ENCODE measurements at regions not wholly inside any gene's neighbourhood (a gene's known extent, or its start where the extent isn't known, plus 50 kb on each side); places are given as distances from the start of the nearest gene placed in this dataset. TPM values are rescaled to one million over a fixed set of nuclear protein-coding genes. Genes with fewer than 3 reads are reported as not detected.
"Not testable (repeated sequence)": the region's sequence is repeated elsewhere in the genome, so short reads cannot be mapped to it uniquely, and the experiment has no call there.

GRCh38 chr9:33739398-33739797 lies 56.0 kb upstream of the PRSS3 start:
- no peak for DNase-seq

DNA sequence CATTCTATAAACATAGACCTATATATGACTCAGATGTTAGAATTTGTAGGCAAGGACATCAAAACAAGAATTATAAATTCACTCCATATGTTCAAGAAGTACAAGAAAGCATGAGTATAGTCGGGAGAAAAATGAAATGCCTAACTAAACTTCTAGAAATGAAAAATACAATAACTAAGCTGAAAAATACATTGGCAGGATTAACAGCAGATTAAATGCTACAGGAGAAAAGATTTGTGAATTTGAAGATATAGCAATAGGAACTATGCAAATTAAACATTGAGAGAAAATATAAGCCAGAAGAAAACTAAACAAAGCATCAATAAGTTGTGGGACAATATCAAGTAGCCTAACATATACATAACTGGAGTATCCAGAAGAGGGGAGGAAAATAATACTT lies 55.3 kb upstream of the PRSS3 start:
- no peak for DNase-seq

DNA sequence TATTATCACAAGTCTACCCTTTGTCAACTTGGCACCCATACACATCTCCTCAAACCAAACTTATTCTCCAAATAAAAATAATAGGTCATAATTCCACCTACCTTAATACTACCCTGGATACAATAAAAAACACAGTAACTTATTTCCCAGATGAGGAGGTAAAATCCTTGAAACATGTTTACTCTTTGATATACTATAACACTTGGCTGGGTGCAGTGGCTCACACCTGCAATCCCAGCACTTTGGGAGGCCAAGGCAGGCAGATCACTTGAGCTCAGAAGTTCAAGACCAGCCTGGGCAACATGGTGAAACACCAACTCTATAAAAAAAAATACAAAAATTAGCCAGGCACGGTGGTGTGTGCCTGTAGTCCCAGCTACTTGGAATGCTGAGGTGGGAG lies 54.4 kb upstream of the PRSS3 start:
- DNase-seq: not testable (repeated sequence)

GRCh38 chr9:33742051-33742450 lies 53.3 kb upstream of the PRSS3 start:
- DNase-seq: no peak

DNA sequence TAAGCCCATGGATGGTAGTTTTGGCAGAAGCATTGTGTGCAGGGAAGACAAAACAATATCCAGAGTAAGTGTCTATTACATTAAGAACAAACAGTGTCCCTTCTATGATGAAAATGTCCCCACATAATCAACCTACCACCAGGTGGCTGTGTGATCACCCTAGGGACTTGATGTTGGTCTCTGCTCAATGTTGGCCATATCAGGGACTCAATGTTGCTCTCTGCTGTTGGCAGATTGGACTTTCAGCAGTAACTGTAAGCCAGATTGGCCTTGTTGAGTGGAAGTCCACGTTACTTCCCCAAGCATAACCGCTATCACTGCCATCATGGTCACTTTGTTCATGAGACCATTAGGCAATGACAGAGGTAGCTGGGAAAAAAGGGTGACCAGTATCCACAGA lies 52.8 kb upstream of the PRSS3 start:
- DNase-seq: no peak

Small RNAs in the stretch of these regions (small RNA-seq; reads per million reads assigned to genes)
- not detected for gene TRBV22OR9-2 (ENCODE audit: low replicate concordance)
- not detected for gene TRBV26OR9-2 (ENCODE audit: low replicate concordance)
